Cardiac septum (tissue), 1 donor: ENCODE measurements at regions not wholly inside any gene's neighbourhood (a gene's known extent, or its start where the extent isn't known, plus 50 kb on each side); places are given as distances from the start of the nearest gene placed in this dataset.
"Not testable (repeated sequence)": the region's sequence is repeated elsewhere in the genome, so short reads cannot be mapped to it uniquely, and the experiment has no call there.

Experiments
- DNase-seq: peaks from one replicate; pipeline ENCODE4 v3.0.0-alpha.2; 2020; ENCODE audit warnings: low spot score
- intact Hi-C: fragments of 100-400 bp; cut with DNase I; formaldehyde crosslinking; loops from one replicate; pipeline ENCODE4 v1.14.0; 2022
- donor health status: DM: no; HTN: no; CAD: no.

DNA sequence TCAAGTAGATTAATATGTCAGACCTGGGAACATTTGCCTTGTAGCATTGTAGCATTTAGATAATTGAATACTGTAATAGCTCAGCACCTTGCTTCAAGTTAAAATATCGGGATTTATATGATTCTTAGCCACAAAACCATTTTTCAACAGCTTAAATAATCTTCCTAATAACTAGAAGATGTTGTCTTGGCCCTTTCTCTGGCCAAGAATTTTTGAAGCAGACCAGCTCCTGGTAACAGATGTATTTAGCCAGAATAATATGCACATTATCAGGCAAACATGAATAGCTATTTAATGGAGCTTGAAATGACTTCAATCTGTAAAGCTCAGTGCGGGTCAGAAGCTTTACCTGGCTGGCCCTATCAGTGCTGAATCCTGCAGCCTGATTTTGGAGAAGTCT, 913.1 kb downstream of the AACS start:
- no peak for DNase-seq
- intact Hi-C loops, result no loop called here

DNA sequence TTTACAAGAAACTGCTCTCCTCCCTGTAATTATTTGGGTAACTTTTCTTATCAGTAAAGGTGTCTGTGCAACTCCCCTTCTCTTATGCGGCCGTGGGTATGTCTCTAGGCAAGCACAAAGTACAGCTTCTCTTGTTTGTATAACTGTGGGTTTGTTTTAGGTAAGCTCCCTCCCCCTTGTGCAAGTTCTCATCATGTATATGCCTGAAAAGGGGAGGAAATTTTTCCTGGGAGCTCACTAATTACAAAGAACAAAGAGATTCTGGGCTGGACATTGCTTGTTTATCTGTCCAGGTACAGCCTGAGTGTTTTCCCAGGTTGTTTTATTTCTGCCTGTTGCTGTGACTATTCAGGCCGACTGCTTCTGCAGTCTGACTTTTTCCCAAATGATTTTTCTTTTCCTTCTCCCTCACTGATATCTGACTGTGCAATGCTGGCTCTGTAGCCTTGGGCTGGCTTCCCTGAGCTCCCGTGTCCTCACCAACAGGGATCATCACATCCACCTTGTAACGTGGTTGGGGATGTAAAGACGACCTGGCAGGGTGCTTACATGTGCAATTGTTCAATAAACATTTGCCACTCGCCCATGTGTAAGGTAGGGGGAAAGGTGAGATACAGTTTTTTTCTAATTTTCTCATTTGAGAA, 916.5 kb downstream of the AACS start:
- intact Hi-C loops, result no loop called here
- no peak for DNase-seq

DNA sequence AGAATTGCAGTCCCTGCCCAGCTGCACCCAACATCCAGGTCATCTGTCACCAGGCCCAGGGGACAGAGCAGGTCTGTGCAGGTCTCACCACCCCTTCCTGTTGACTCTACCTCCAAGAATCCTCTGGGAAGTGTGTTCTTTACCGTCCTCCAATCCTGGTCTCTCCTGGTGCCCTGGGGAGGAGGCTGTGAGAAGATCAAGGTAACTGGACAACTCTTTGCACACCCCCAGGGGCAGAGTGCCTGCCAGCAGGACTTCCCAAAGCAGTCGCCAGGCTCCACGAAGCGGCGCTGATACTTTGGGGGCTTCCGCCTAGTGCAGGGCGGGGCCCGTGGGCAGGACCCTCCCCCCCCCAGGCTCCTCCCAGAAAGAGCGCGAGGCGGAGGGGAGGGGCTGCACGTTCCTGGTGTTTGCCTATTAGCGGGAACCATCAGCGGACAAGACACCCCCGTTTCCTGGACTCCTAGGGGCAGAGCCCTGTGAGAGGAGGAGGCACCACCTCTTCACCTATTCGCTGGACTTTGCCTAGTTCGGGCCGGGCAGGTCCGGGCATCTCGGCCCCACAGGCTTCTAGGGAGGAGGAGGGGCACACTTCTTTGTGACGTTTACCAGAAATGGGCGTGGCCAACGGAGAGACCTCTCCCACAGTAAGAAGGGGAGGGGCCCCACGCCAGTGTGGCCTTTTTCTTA, 918.0 kb downstream of the AACS start:
- intact Hi-C loops, result no loop called here
- no peak for DNase-seq

DNA sequence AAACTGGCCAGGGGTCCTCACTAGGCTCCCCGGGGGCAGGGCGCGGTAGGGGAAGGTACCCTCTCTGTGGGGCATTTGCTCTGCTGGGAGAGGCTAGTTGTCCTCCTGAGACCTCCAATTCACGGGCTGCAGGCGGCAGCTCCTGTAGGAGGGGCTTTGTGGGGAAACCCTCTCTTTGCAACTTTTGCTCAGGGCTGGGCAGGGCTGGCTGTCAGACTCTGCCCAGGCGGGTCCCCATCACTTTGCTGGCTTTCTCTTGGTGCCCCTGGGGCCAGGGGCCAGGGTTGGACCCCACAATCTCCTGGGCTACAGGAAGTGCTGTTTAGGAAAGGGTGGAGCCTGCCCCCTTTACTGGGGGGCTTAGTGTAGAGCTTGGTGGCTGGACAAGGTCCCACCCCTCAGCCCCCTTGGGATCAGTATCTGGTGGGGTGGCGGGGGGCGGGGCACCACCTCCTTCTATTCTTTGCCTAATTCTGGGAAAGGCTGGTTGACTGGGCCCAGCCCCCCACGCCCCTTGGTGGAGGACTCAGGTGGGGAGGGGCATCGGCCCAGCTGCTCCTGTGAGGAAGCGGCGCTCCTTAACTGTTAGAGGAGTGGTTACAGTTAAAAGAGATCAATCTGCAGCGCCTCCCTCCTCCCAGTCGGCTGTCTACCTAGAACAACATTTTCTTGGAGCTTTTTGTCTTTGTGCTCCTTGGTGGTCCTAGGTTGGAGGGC, 918.7 kb downstream of the AACS start:
- no peak for DNase-seq
- intact Hi-C loops, result no loop called here

DNA sequence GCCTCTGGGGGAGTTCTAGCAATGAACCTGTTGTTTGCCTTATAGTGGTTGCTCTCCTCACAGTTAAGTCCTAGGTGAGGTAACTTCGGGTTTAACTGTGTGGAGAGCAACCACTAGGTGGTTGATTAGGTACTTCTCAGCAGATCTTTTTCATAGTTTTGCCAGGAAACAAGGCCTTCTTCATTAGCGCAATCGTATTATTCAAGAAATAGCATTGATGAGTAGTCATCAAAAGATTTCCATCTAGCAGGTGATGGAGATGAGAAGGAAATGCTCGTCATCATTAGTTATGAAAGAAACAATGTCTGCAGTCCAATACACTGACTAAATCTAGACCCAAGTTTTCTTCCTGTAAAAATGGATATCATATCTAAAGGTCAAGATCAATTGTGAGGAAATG, 923.3 kb downstream of the AACS start:
- no peak for DNase-seq
- intact Hi-C loops, result no loop called here

DNA sequence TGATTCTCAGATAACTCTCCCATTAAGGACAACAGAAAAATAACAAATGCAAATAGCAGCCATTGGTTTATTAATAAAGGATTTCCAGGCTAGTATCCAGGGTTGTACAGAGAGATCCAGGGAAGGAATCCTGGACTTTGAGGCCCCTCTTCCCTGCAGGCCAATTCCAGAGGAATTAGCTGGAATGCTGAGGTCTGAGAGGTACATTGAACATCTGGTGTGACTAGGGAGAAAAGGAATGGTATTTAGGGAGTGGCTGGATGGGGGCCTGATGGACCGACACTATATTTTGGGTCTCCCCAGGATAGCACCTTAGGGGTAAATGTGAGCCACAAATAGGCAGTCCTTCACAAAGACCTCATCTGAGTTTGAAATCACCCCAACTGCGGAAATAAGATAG, 924.5 kb downstream of the AACS start:
- no peak for DNase-seq
- intact Hi-C loops, result no loop called here

DNA sequence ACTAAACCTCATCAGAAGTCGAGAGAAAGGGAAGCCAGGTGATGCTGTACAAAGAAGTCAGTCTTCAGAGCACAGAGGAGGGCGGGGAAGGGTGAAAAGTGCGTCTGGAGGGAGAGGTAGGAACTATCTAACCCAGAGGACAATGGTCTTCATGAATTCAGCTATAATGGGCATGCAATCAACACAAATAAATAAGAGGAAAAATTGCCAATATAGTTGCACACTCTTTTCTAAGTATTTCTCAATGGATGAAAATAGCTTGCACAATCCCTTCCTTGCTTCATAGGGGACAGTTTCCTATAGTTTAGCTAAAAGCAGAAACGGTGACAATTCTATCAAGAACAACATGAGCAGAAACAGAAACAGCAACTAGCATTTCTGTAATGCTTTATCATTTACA, 931.2 kb downstream of the AACS start:
- intact Hi-C loops, result no loop called here

DNA sequence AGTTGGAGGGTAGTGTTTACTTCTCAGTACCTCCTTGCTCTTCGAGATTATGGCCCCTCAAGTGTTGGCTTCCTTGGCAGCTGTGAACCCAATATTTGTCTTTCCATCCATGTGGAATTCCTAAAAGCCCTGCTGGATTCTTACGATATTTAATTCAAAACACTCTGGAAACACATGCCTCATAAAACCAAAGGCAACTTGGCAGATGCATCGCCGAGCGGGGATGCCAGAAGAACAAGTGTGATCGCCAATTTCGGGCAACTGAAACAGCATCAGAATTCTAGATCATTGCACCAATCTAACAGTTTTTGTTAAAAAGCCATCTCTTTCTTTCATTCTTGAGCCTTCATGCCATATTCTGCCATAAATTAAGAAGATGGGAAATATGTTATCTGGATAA, 934.4 kb downstream of the AACS start:
- intact Hi-C loops, result no loop called here
- DNase-seq, result no peak

More for the DNA sequence above, 931.2 kb downstream of the AACS start:
- DNase-seq, result no peak

DNA sequence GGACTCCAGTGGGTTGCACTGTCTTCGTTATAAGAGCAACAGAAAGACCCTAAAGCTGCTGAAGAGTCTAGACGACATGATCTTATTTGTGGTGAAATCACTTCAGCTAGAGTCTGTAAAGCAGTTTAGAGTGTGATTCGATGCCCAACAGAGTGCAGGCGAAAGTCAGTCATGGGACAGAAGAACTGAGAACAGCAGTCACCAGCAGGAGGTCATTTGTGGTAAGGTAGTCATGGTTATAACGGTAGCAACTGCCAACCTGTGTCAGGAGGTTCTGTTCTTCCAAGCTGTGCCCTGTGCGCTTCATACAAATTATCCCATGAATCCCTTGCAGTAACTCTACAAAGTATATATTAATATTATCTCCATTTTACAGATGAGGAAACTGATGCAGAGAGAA, 954.1 kb downstream of the AACS start:
- no peak for DNase-seq
- intact Hi-C loops, result no loop called here

DNA sequence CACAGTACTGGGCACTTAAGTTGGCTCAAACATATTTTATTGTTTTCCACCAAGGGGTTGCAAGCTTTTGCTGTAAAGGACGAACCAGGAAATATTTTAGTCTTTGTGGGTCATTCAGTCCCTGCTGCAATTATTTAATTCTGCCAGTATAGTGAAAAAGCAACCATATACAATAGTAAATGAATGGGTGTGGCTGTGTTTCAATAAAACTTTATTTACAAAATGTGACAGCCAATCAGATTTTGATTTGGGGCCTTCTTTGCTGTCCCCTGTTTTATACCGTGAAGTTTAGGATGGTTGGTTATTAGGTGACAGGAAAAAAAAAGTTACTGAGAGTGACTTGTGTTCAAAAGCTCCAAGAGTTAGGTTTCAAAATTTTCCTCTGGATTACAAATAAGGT, 956.4 kb downstream of the AACS start:
- intact Hi-C loops, result no loop called here
- no peak for DNase-seq

DNA sequence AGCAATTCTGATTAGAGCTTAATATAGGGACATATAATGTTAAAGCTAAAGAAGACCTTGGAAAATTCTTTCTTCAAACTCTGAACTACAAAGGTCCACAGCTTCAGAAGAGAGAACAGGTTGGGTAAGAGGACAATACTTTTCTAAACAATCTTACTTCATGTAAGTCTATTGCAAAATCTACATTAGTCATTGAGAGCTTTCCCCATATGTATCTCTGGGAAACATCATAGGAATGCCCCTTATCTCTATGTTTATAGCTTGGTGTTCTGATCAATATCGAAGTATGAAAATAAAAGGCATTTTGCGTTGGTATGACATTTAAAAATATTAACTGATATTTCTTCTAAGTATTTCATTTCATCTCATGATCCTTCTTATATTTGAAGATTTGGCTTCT, 962.6 kb downstream of the AACS start:
- intact Hi-C loops, result no loop called here
- DNase-seq, result no peak

DNA sequence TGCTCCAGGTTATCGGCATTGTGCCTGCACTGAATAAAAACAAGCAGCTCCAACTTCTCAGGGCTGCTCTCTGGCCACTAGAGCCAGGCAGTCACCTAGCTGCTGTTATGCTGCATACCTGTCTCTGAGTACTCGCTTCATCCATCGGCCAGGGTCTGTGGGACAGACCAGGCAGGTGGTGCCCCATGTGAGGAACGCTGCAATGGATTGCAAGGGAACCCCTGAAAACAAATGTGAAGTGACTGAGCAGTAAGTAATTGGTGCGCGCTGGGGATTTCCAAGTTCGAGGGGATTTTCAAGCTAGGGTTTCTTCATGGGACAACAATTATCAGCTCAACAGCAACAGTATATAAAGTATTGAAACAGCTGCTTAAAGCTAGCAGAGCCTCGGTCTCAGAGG, 965.3 kb downstream of the AACS start:
- intact Hi-C loops, result no loop called here
- DNase-seq, result no peak

DNA sequence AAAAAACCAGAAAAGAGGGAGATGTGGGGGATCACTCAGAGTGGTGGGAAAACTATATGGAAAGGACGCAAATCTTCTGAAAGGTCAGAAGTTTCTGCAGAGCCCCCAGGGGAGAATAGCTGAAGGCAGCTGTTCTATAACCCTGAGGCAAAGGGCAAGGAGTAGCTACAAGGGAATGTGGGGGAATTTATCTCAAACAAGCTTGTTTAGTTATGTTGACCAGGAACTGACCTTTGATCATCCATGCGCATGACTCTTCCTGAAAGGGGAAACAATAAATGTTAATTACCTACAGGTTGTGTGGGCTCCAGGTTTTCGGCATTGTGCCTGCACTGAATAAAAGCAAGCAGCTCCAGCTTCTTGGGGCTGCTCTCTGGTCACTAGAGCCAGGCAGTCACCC, 968.5 kb downstream of the AACS start:
- DNase-seq, result no peak
- intact Hi-C loops, result no loop called here

DNA sequence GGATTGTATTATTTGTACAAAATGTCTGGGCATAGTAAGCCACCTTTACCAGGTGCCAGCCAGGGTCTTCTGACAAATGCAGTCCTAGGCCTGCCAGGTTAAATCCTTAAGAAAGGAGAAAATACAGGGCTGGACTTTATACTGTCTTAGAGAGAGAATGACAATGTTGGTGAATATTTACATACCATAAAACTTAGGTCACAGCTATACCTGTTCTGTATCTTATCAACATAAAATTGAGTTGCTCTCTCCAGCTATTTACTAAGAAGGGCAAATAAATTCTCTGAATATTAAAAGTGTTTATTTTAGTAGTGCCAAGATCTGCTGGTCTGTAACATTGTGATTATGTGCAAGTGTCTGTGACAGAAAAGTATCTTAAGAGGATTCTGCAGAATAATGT, 971.1 kb downstream of the AACS start:
- DNase-seq, result no peak
- intact Hi-C loops, result no loop called here

DNA sequence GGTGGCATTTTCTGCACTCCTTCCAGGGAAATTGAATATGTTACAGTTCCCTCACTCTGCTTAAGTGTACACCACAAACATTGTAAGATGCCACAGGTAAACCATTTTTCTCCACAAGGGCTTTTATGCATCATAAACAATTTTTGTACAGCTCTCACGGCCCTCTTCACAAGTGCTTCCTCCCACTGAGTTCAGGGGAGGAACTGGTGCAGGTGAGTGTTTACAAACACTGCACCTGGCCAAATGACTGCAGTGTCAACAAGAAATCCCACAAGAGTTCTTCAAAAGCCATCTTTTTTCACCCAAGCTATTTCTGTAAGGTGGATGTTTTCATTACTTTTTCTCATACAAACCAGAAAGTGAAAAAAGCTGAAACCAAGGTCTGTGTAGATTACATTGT, 973.2 kb downstream of the AACS start:
- intact Hi-C loops, result no loop called here

DNA sequence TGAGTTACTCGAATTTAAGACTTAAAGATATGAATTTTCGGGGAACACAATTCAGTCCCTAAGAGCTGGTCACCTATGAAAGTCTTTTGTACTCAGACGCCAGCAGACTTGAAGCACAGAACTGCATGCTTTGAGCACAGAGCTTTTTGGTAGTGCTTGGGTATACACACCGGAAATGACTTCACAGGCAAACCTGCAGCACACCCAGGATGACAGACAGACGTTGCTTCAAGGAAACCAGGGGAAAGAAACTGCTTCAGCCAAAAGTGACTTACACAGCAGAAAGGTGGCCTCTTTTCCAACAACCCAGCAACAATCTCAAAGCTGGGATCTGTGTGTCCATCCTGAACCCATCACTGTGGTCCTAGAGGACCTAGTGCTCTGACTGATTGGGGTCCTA, 975.1 kb downstream of the AACS start:
- intact Hi-C loops, result no loop called here
- DNase-seq, result no peak

More for the DNA sequence above, 973.2 kb downstream of the AACS start:
- DNase-seq, result no peak

DNA sequence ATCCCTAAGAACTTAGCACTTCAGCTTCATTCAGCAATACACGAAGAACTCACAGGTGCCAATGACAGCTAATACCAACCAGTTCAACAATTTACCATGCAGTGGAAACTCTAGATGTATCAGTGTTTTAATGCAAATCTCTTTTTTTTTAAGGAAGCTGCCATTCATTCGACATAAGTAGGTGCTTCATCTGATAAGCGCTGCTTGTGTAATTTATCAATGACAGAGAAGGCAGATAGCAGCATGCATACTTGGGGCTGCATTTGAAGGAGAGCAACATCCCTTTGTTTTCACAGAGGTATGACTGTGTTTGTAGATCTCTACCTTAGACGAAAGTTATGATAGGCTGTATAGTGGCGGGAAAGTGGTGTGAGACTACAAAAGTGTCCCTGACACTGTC, 977.1 kb downstream of the AACS start:
- no peak for DNase-seq
- intact Hi-C loops, result no loop called here

DNA sequence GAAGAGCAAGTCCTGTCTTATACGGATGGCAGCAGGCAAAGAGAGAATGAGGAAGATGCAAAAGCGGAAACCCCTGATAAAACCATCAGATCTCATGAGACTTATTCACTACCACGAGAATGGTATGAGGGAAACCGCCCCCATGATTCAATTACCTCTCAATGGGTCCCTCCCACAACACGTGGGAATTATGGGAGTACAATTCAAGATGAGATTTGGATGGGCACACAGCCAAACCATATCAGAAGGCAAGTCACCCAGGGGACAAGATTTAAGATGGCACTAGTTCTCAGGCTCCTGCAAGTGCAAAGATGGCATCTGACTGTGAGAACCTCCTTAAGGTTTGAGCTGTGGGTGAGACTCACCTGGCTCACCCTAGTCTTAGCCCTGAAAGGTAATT, 984.3 kb downstream of the AACS start:
- intact Hi-C loops, result not testable (repeated sequence)

DNA sequence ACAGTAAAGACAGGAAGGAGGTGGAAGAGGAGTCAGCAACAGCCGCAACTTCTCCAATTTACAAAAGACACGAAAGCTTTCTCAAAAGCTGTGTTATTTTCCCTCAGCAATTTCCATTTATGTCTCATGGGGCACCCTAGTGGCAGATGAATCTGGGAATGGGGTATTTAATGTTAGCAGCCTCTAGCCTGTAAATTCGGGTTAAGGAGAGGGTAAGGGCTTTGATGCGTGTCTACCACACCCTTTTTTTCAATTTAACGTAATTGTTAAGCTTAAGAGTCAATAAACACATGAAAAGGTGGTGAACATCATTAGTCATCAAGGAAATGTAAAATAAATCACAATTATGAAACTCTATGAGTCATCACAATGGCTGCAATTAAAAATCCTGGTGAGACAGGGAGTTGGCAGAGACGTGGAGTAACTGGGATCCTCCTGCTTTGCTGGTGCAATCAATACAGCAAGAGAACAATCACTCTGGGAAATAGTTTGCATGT, 986.4 kb downstream of the AACS start:
- no peak for DNase-seq
- intact Hi-C loops, result no loop called here

More for the DNA sequence above, 984.3 kb downstream of the AACS start:
- not testable (repeated sequence) for DNase-seq

DNA sequence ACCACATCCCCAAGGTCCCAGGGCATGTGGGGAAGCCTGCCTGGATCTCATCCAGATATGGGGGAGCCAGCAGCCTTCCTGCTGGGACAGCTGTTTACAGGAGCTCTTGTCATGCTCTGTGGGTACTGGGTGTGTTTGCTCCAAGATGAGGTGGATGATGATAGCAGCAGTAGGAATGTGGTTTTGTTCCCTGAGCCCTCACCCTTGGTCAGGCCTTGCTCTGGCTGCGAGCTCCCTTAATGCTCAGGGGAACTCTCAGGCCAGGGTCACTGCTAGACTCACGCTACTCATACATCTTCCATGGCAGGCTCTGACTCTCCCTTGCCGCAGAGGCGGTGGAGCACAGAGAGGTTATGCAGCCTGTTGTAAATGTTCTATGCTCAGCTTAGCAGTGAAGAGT, 990.3 kb downstream of the AACS start:
- no peak for DNase-seq
- intact Hi-C loops, result no loop called here

DNA sequence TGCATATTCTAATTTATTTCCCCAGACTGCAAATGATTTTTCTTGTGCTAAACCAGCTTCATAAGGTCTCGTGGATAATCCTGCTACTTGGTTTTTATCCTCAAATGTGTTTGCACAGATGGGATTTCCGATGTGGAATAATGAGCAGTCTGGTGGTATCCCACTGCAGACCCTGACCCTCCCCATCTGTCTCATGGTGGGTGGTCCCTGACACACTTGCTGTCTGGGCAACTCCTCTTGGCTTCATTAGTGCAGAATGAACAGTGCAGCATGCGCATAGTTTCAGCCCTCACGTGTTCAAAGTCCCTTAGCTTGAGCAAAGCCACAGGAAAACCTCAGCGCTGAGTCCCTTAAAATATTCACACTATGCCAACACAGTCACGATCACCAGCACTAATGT, 996.5 kb downstream of the AACS start:
- DNase-seq, result no peak
- intact Hi-C loops, result no loop called here
